Left colon (tissue), 2 donors: ENCODE measurements at regions not wholly inside any gene's neighbourhood (a gene's known extent, or its start where the extent isn't known, plus 50 kb on each side); places are given as distances from the start of the nearest gene placed in this dataset.
"Not testable (repeated sequence)": the region's sequence is repeated elsewhere in the genome, so short reads cannot be mapped to it uniquely, and the experiment has no call there.

ENCODE experiments used
- ATAC-seq: fragments of 200-7000 bp; cut with Tn5 transposase; one replicate; pipeline ENCODE4 v1.9.1; 2020; ENCODE audit warnings: mild to moderate bottlenecking, moderate library complexity
- DNase-seq, 2 donors: peaks; one replicate each; pipeline ENCODE4 v3.0.0-alpha.2; 2020
- intact Hi-C, 2 donors: fragments of 100-400 bp; cut with DNase I in 1 of 2; cut with micrococcal nuclease in 1 of 2; formaldehyde crosslinking; loops; one replicate each; pipeline versions ENCODE4 v1.11.2 to v1.14.0; 2022; cut with DNase I, micrococcal nuclease
- donor health status: DM: no; HTN: no; CAD: no.
- donor health status: DM: yes; HTN: yes; CAD: no.

- ATAC-seq, result no peak
Measured at GRCh38 chrX:122625821-122626220, 558.3 kb upstream of the GRIA3 start.

GRCh38 chrX:122626871-122627270 is 557.2 kb upstream of the GRIA3 start:
- intact Hi-C loops, result no loop called here
- DNase-seq, result no peak
- no peak for ATAC-seq

More at GRCh38 chrX:122625821-122626220, 558.3 kb upstream of the GRIA3 start:
- DNase-seq, result no peak
- intact Hi-C loops, result no loop called here

GRCh38 chrX:122641136-122641535 is 542.9 kb upstream of the GRIA3 start:
- DNase-seq (no peak), ATAC-seq (no peak)
- intact Hi-C loops, result no loop called here

- intact Hi-C loops, result no loop called here
- no peak for ATAC-seq
- DNase-seq, result no peak
Measured at GRCh38 chrX:122641826-122642225, 542.3 kb upstream of the GRIA3 start.

DNA sequence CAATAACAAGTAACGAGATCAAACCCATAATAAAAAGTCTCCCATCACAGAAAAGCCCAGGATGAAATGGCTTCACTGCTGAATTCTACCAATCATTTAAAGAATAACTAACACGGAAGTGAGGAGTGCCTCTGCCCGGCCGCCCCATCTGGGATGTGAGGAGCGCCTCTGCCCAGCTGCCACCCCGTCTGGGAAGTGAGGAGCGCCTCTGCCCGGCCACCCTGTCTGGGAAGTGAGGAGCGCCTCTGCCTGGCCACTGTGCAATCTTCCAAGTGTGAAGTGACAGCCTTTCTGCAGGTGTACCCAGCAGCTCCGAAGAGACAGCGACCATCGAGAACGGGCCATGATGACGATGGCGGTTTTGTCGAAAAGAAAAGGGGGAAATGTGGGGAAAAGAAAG is 528.8 kb upstream of the GRIA3 start:
- intact Hi-C loops, result not testable (repeated sequence)

DNA sequence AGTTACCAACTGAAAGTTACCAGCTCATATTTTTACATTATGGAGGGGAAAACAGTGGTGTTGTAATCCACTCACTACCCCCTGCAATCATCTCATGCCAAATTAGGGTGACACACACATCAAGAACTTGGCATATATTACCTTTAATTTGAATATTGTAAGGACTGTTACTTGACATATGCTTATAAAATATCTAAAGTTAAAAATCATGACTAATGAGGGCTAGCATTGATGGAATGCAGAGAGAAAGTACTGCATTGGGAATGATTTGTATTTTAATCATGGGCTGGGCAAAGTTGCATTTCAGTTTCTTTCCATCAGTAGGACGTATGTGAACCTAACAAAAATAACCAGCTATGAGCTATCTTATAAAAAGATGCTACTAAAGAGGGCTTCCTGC is 517.5 kb upstream of the GRIA3 start:
- intact Hi-C loops, result no loop called here
- DNase-seq (no peak), ATAC-seq (no peak)

More for the DNA sequence above, 528.8 kb upstream of the GRIA3 start:
- ATAC-seq, DNase-seq: not testable (repeated sequence)

DNA sequence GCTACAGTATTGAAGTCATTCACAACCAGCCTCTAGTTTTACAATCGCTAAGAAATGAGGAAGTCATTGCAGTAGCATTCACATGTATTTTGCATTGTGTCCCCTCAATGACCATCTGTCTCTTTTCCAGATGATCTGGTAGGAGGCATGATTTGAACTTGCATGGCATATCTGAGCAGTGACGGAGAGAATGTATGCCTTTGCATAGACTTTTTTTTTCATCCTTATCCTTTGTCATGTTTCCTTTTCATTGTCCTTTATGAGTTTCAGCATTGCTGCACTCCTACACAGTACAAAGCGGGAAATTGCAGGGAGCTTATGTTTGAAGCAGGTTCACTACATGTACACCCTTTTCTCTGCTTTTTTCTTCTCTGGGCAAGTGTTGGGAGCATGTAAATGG is 516.4 kb upstream of the GRIA3 start:
- intact Hi-C loops, result no loop called here
- no peak for ATAC-seq
- no peak for DNase-seq

GRCh38 chrX:122703762-122704161 is 480.3 kb upstream of the GRIA3 start:
- intact Hi-C loops, result no loop called here
- ATAC-seq (no peak), DNase-seq (no peak)

DNA sequence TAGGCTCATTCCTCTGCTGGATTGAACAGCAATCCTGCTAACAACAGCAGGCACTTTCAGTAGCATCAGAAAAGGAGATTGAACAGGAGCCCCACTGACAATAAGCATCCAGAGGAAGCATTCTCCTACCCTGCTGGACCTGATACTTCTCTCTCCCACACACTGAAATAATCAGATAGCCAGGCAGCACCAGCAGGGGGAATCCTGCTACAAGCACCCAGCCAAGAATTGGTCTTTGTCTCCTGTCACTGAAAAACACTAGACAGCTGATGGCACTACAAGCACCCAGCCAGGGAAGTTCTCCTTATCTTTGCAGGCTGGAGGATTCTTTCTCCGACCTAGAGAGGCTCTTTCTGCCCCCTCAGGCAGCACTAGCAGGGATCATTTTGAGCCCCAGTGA is 444.3 kb upstream of the GRIA3 start:
- no peak for ATAC-seq
- DNase-seq, result no peak
- intact Hi-C loops, result no loop called here

GRCh38 chrX:122770581-122770980 is 413.5 kb upstream of the GRIA3 start:
- intact Hi-C loops, result no loop called here

DNA sequence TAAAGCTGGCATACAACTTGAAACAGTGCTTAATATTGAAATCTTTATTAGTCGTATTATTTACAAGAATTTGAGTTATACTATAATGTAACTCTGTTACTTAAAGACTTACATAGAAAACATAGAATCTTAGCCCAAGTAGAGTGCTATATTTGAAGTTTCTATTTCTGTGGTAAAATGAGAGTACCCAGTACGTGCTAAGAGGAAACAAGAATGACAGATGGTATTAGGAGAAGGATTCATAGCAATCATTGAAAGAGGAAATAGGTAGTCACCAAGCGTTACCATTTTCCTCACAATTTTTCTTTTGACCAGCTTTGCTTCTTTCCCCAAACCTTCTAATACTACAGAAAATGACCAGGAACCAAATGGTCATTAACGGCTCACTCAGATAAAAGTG is 412.1 kb upstream of the GRIA3 start:
- intact Hi-C loops, result no loop called here
- DNase-seq, result no peak
- ATAC-seq, result no peak

More at GRCh38 chrX:122770581-122770980, 413.5 kb upstream of the GRIA3 start:
- no peak for DNase-seq
- no peak for ATAC-seq

DNA sequence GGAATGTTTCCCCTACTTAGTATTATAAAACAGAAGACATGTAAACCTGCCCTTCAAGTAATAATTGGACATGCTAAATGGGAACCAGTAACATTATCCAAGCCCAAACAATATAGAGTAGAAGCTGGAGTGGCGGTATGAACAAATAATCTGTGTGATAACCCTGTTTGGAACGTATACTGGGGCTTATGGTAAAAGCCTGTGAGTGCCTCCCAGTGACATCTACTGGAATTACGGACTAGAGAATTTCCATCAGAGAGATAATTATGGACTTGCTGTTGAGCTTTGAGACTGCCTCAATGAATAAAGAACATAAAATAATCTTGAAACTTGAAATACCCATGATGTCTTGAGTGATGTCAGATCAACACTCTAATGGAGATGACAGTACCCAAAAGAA is 406.3 kb upstream of the GRIA3 start:
- DNase-seq (no peak), ATAC-seq (no peak)
- intact Hi-C loops, result no loop called here

DNA sequence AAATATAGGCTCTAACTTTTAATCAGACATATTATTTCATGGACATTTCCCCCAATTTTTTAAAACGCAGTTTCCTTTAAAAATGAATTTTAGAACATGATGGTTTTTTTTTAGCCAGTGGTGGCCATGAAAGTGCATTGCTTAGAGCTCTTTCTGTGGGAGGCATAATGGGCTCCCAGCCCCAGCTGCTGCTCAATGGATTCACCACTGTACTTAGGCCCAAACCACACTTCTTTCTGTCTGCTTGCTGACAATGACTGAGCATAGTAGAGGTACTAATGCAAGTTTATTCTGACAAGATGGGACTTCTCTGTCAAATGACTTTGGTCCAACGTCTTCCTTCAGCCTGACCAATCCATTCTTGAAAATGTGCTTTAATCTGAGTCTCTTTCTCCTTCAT is 400.2 kb upstream of the GRIA3 start:
- intact Hi-C loops, result no loop called here
- no peak for DNase-seq
- no peak for ATAC-seq

GRCh38 chrX:122787231-122787630 is 396.8 kb upstream of the GRIA3 start:
- DNase-seq (no peak), ATAC-seq (no peak)
- intact Hi-C loops, result no loop called here

- intact Hi-C loops, result no loop called here
- ATAC-seq (no peak), DNase-seq (no peak)
Measured at GRCh38 chrX:122788216-122788615, 395.9 kb upstream of the GRIA3 start.

GRCh38 chrX:122790376-122791095 is 393.5 kb upstream of the GRIA3 start:
- intact Hi-C loops, result no loop called here
- ATAC-seq (no peak), DNase-seq (no peak)

- DNase-seq, result no peak
- no peak for ATAC-seq
- intact Hi-C loops, result no loop called here
Measured at GRCh38 chrX:122813876-122814275, 370.2 kb upstream of the GRIA3 start.

DNA sequence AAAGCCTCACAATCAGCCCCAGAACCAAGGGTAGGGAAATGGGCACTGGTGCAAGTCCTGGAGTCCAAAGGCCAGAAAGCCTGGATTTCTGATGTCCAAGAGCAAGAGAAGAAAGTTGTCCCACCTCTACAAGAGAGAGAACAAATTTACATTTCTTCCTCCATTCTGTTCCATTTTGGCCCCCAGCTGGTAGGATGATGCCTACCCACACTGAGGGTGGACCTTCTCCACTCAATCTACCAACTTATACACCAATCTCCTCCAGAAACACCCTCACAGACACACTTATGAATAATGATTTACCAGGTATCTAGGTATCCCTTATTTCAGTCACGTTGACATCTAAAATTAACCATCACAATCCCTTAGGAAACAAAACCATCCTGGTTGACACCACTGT is 367.8 kb upstream of the GRIA3 start:
- ATAC-seq, result no peak
- no peak for DNase-seq
- intact Hi-C loops, result no loop called here

GRCh38 chrX:122817321-122817955 is 366.6 kb upstream of the GRIA3 start:
- DNase-seq (no peak), ATAC-seq (no peak)
- intact Hi-C loops, result no loop called here

DNA sequence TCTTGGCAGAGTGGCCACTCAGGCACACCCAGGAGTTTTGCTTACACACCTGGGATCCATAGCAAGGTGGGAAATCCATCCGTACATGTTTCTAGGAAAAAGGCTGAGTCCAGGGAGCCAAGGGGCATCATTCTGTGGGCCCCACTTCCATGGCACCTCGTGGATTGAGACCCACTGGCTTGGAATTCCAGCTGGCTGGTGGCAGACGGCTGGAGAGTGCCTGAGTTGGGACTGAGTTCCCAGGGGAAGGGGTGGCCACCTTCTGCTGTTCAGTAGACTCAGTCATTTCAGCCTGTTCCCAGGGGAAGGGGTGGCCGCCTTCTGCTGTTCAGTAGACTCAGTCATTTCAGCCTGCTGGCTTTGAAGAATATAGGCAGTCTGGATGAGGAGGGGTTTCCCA is 366.0 kb upstream of the GRIA3 start:
- ATAC-seq (no peak), DNase-seq (no peak)
- intact Hi-C loops, result no loop called here

GRCh38 chrX:122833230-122833629 is 350.8 kb upstream of the GRIA3 start:
- ATAC-seq, result no peak
- intact Hi-C loops, result no loop called here
- DNase-seq, result no peak
